NCI-H2081 treated with DMSO at 0.1 percent for 48 hours (cell line): ENCODE measurements at regions not wholly inside any gene's neighbourhood (a gene's known extent, or its start where the extent isn't known, plus 50 kb on each side); places are given as distances from the start of the nearest gene placed in this dataset.

Experiments used
- DNase-seq: peaks from one replicate; lab custom pipeline; 2025; lab: John Stamatoyannopoulos, UW

- no peak for DNase-seq
These were observed 393.3 kb downstream of the NPHP4 start for GRCh38 chr1:5598824-5599395.

DNA sequence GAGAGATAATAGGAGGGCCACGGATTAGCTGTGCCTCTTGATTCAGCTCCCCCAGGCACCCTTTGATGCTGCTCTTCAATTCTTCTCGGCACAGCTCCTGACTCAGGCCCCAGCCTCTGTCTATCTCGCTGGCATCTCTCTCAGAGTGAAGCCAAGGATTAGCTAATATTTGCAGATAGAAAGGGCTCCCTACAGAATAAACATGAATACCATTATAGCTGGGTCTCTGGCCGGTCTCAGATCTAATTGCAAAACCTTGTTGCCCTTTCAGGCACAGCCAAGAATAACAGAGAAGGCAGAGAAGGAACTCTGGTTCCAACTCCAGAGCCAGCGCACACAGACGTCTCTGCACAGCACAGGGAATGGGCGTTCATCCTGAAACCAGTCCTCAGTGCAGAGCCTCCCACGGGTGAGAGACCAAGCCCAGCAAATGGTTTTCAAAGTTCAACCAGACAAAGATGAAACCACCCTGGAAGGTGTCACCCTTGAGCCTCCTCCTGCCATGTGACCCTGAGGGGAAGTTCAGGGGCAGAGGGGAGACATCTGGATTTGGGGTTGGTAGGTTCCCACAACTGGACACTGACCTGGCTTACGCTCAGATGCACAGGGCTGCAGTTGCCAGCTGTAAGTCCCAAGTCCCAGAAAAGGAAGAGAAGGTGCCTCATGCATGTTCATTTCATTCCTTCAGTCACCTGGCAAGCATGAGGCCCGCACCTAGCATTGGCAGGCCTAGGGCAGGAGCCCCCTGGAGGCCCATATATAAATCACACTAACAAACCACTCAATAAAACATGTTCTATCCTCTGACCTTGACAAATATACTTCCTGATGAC is 394.0 kb downstream of the NPHP4 start:
- DNase-seq, result no peak

- no peak for DNase-seq
These were observed 394.9 kb downstream of the NPHP4 start for GRCh38 chr1:5597171-5597850.

DNA sequence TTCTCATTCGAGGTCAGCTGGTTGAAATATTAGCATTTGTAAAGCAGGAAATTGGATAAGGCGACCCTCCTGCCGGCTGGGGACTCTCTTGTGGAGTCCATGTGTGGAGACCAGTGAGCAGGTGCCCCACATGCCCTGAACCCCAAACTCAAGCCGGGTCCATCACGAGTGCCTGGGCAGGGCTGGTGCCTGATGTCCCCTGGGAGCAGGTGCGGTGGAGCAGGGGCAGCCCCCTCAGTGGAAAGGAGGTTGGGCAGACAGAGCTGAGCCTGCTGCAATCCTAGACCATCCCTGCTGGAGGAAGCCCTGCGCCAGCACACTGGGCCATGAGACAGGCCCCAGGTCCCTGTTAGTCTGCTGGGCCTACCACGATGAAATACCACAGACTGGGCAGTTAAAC is 395.6 kb downstream of the NPHP4 start:
- DNase-seq, result no peak

DNA sequence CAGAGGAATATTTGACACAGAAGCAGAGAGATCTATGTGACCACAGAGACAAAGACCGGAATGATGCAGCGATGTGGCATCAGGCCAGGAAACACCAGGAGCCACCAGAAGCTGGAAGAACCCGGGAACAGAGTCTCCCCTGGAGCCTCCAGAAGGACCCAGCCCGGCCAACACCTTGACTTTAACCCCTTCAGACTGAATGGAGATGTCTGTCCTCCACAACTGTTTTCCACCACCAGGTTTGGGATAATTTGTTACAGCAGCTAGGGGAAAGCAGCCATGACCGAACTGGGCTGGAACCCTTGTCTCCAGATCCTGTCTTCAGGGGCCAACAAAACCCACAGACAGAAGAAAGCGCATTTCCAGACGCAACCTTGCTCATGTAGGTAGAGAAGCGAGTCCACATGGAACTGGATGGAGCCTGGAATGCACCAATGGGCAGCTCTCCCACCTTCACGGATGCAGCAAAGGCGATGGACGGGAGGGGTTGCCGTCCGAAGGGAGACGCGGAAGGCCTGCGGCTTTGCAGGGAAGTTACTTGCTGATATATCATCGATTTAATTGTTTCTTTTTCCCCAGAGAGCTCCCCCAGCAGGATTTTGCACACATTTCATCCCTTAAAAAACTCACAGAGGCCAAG is 396.6 kb downstream of the NPHP4 start:
- no peak for DNase-seq

- no peak for DNase-seq
These were observed 397.9 kb downstream of the NPHP4 start for GRCh38 chr1:5594056-5594956.

GRCh38 chr1:5590717-5591116 is 401.5 kb downstream of the NPHP4 start:
- no peak for DNase-seq

DNA sequence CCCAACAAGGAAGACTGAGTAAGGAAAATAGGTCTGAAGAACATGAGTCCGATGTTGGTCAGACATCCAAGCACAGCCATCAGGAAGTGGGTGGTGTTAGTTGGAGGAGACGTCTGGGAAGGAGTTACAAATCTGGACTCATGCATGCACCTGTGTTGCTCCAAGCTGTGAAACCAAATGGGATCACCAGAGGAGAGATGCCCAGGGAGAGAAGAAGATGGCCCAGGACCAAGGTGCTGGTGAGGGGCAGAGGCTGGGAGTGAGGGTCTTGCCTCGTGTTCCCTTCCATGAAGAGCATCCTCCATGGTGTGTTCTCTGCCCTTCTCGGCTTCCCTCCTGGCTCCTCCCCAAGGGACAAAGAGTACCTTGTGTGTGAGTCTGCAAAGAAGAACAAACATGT is 405.6 kb downstream of the NPHP4 start:
- DNase-seq, result no peak

- DNase-seq, result no peak
These were observed 407.0 kb downstream of the NPHP4 start for GRCh38 chr1:5585256-5585655.

DNA sequence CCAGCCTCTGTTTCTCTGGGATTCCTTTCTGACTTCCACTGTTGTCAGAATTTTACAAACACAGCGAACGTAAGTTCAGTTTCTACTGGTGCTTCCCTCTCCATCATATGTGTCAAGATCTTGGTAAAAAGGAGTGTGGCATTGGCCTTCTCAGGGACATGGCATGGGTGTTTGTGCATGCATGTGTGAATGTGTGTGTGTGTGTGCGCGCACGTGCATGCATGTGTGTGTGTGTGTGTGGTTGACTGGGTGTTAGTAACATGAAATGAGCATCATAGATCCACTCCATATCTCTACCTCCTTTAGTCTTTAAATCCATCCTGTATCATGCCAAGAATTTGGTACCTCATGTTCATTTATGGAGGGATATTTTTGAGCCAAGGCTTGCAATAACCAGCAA is 411.3 kb downstream of the NPHP4 start:
- no peak for DNase-seq

DNA sequence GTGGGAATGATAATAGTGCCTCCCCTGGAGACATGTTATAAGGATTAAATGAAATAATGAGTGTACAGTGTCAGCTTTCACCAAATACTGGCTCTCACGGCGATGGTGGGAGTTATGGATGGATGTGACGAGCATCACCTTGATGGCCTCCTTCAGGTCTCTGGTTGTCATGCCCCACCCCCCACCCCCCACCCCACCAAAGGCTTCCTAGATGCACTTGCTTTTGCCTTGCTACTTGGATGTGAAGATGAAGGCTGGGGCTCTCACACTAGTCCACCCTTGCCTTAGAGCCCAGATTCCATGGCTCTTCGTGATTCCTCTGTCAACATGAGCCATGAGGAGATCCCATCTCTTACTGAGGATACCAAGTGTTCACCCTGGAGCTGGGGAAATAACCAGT is 412.3 kb downstream of the NPHP4 start:
- no peak for DNase-seq

GRCh38 chr1:5578690-5579089 is 413.5 kb downstream of the NPHP4 start:
- no peak for DNase-seq

- DNase-seq, result no peak
These were observed 414.8 kb downstream of the NPHP4 start for GRCh38 chr1:5577255-5578040.

GRCh38 chr1:5576673-5577065 is 415.6 kb downstream of the NPHP4 start:
- DNase-seq, result no peak

GRCh38 chr1:5576011-5576672 is 416.1 kb downstream of the NPHP4 start:
- DNase-seq, result no peak

GRCh38 chr1:5575396-5575940 is 416.8 kb downstream of the NPHP4 start:
- no peak for DNase-seq

GRCh38 chr1:5574641-5575040 is 417.6 kb downstream of the NPHP4 start:
- DNase-seq, result no peak

- no peak for DNase-seq
These were observed 419.4 kb downstream of the NPHP4 start for GRCh38 chr1:5572794-5573193.

DNA sequence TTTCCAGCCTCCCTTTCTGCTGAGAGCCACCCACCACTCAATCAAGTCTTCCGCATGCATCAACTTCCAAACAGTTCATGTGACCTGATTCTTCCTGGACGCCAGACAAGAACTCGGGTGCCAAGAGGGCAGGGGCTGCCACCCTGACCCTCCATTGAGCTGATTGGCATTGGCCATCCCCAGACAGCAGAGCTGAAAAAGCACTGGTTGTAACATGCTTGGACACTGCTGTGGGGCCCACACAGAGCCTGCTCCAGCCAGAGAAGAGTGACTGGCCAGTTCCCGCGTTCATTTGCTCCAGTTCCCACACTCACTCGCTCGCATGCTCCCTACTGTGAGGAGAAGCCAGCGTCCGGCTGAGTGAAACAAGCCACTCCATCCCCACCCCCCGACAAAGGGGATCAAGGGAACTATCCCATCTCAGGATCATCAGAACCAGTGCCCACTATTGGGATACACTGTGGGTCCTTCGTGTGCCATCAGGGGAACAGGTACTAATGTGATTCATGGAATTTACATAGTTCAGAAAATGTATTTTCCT is 420.3 kb downstream of the NPHP4 start:
- no peak for DNase-seq

GRCh38 chr1:5571438-5571837 is 420.8 kb downstream of the NPHP4 start:
- no peak for DNase-seq
